CD14-positive monocyte (primary cell): ENCODE measurements at regions not wholly inside any gene's neighbourhood (a gene's known extent, or its start where the extent isn't known, plus 50 kb on each side); places are given as distances from the start of the nearest gene placed in this dataset.

Experiments
- DNase-seq, 3 donors: peaks; one replicate each; pipeline ENCODE4 v3.0.0-alpha.2; 2011 to 2022
- H2AFZ ChIP-seq: 2 replicates; pipeline ENCODE4 v1.6.0; 2012; ENCODE audit warnings: mild to moderate bottlenecking, low read depth, low read length, inconsistent platforms; ENCODE audit not compliant: insufficient read depth, poor library complexity, severe bottlenecking
- H3K27ac ChIP-seq, 2 donors: 1 replicate in 1 of 2; 2 replicates in 1 of 2; pipeline ENCODE4 v1.5.1; 2012 to 2013; ENCODE audit warnings: low read length in 2 of 2, control low read depth in 1 of 2, inconsistent platforms in 1 of 2, low read depth in 1 of 2, mild to moderate bottlenecking in 1 of 2
- H3K27me3 ChIP-seq, 2 donors: one replicate each; pipeline versions ENCODE4 v1.6.0 to v1.6.1; 2011 to 2013; ENCODE audit warnings: low read length in 2 of 2; ENCODE audit not compliant: control insufficient read depth in 2 of 2, insufficient read depth in 2 of 2
- H3K36me3 ChIP-seq, 2 donors: replicated peaks in 1 of 2; 1 replicate in 1 of 2; 2 replicates in 1 of 2; pipeline versions ENCODE4 v1.5.1 to v1.6.1; 2012 to 2013; ENCODE audit warnings: low read length in 2 of 2, control low read depth in 1 of 2, inconsistent platforms in 1 of 2, mild to moderate bottlenecking in 1 of 2; ENCODE audit not compliant: insufficient read depth in 2 of 2, control insufficient read depth in 1 of 2
- H3K4me1 ChIP-seq, 2 donors: 1 replicate in 1 of 2; 2 replicates in 1 of 2; pipeline versions ENCODE4 v1.5.1 to v1.6.1; 2012 to 2013; ENCODE audit warnings: low read length in 2 of 2, control low read depth in 1 of 2, inconsistent platforms in 1 of 2, mild to moderate bottlenecking in 1 of 2, moderate library complexity in 1 of 2; ENCODE audit not compliant: insufficient read depth in 2 of 2, control insufficient read depth in 1 of 2
- H3K4me2 ChIP-seq: replicated peaks from 2 replicates; pipeline ENCODE3; 2012; ENCODE audit warnings: low read length, moderate library complexity, mild to moderate bottlenecking; ENCODE audit not compliant: poor library complexity, severe bottlenecking; ENCODE audit errors: extremely low read depth
- H3K4me3 ChIP-seq, 3 experiments: fragments of 200-600 bp in 1 of 3; sonication (generic) in 1 of 3; replicated peaks in 1 of 3; 1 replicate in 2 of 3; 2 replicates in 1 of 3; pipeline ENCODE4 v1.5.1; 2011 to 2013; ENCODE audit warnings: low read length in 3 of 3, mild to moderate bottlenecking in 3 of 3, control low read depth in 2 of 3, low read depth in 2 of 3, inconsistent platforms in 1 of 3, moderate library complexity in 1 of 3
- H3K79me2 ChIP-seq: 2 replicates; pipeline ENCODE4 v1.6.0; 2012; ENCODE audit warnings: mild to moderate bottlenecking, control low read depth, inconsistent platforms, low read length, moderate library complexity; ENCODE audit not compliant: insufficient read depth
- H3K9ac ChIP-seq: 2 replicates; pipeline ENCODE4 v1.6.0; 2017; ENCODE audit warnings: low read length, mild to moderate bottlenecking; ENCODE audit not compliant: insufficient read depth, poor library complexity, severe bottlenecking
- H3K9me3 ChIP-seq, 2 donors: replicated peaks in 1 of 2; 1 replicate in 1 of 2; 2 replicates in 1 of 2; pipeline versions ENCODE4 v1.5.1 to v1.6.1; 2012 to 2013; ENCODE audit warnings: low read length in 2 of 2, control low read depth in 1 of 2; ENCODE audit not compliant: control insufficient read depth in 1 of 2, insufficient read depth in 1 of 2
- H4K20me1 ChIP-seq: 2 replicates; pipeline ENCODE4 v1.6.0; 2012; ENCODE audit warnings: mild to moderate bottlenecking, low read length, control low read depth, moderate library complexity; ENCODE audit not compliant: insufficient read depth
- H3K27ac Mint-ChIP-seq, 7 donors: one replicate each; pipeline ENCODE4 v1.8.0; 2020; ENCODE audit warnings: mild to moderate bottlenecking in 7 of 7, mixed read lengths in 7 of 7, moderate library complexity in 6 of 7, inconsistent platforms in 2 of 7
- H3K27me3 Mint-ChIP-seq, 3 donors: one replicate each; pipeline ENCODE4 v1.8.0; 2021 to 2022; ENCODE audit warnings: low read depth in 3 of 3, mild to moderate bottlenecking in 3 of 3, mixed read lengths in 3 of 3, moderate library complexity in 3 of 3, inconsistent platforms in 1 of 3
- H3K36me3 Mint-ChIP-seq, 2 donors: one replicate each; pipeline ENCODE4 v1.8.0; 2020; ENCODE audit warnings: mixed read lengths in 2 of 2, inconsistent platforms in 1 of 2, mild to moderate bottlenecking in 1 of 2
- H3K4me1 Mint-ChIP-seq: one replicate; pipeline ENCODE4 v1.8.0; 2020; ENCODE audit warnings: mild to moderate bottlenecking, mixed read lengths
- H3K4me3 Mint-ChIP-seq, 2 donors: one replicate each; pipeline ENCODE4 v1.8.0; 2020; ENCODE audit warnings: mild to moderate bottlenecking in 2 of 2, mixed read lengths in 2 of 2, moderate library complexity in 1 of 2
- H3K9me3 Mint-ChIP-seq, 7 donors: one replicate each; pipeline ENCODE4 v1.8.0; 2020 to 2022; ENCODE audit warnings: mixed read lengths in 7 of 7, mild to moderate bottlenecking in 6 of 7, moderate library complexity in 6 of 7, inconsistent platforms in 2 of 7
- CTCF ChIP-seq: fragments of 200-600 bp; IDR thresholded peaks from one replicate; pipeline ENCODE4 v1.8.0; 2022; ENCODE audit warnings: antibody characterized with exemption, mild to moderate bottlenecking
- WGBS: methylation state at CpG from one replicate; pipeline ENCODE4 v1.1.5; 2013; ENCODE audit warnings: missing lambda C conversion rate; ENCODE audit not compliant: insufficient coverage; 5-methylcytosine and 5-hydroxymethylcytosine counted together
- intact Hi-C, 2 donors: fragments of 100-400 bp; cut with micrococcal nuclease; formaldehyde crosslinking; loops; one replicate each; pipeline versions ENCODE4 v1.15.0 to v1.15.1; 2023

GRCh38 chr12:23259558-23259957, 634.6 kb downstream of the ETNK1 start:
- intact Hi-C loops, result no loop called here
- H3K4me2 ChIP-seq, result no peak overlapping the region

GRCh38 chr12:23262670-23263069, 637.7 kb downstream of the ETNK1 start:
- Histone ChIP-seq H3K27ac (no peak overlapping the region), H3K9ac (no peak overlapping the region), H3K4me3 (no peak overlapping the region), H3K27me3 (no peaks in the 10 kb centered on the region), H2AFZ (no peak overlapping the region), H3K36me3 (no peaks in the 10 kb centered on the region), H3K9me3 (no peaks in the 10 kb centered on the region), H3K79me2 (no peaks in the 10 kb centered on the region), H4K20me1 (no peaks in the 10 kb centered on the region), H3K4me1 (no peaks in the 10 kb centered on the region), H3K4me2 (no peak overlapping the region)
- WGBS, result no CpG with 5 or more reads among the region's 4 CpGs
- DNase-seq, result no peak
- no peaks in the 10 kb centered on the region for H3K4me1 Mint-ChIP-seq
- H3K27me3 Mint-ChIP-seq, result no peaks in the 10 kb centered on the region
- intact Hi-C loops, result no loop called here
- no peak overlapping the region for H3K27ac Mint-ChIP-seq
- peaks cover 0 to 9% (median 3%) of the 10 kb centered on the region in 7 donors for H3K9me3 Mint-ChIP-seq
- no peak overlapping the region for H3K4me3 Mint-ChIP-seq
- no peaks in the 10 kb centered on the region for H3K36me3 Mint-ChIP-seq
- no peak for TF ChIP-seq CTCF

More at GRCh38 chr12:23259558-23259957, 634.6 kb downstream of the ETNK1 start:
- TF ChIP-seq CTCF, result no peak
- Histone ChIP-seq H3K27me3 (no peaks in the 10 kb centered on the region), H2AFZ (no peak overlapping the region), H3K79me2 (no peaks in the 10 kb centered on the region), H3K27ac (no peak overlapping the region), H3K4me3 (no peak overlapping the region), H3K36me3 (no peaks in the 10 kb centered on the region), H4K20me1 (no peaks in the 10 kb centered on the region), H3K4me1 (no peaks in the 10 kb centered on the region), H3K9me3 (no peaks in the 10 kb centered on the region), H3K9ac (no peak overlapping the region)
- Mint-ChIP-seq H3K4me1 (no peaks in the 10 kb centered on the region), H3K36me3 (no peaks in the 10 kb centered on the region), H3K4me3 (no peak overlapping the region), H3K27me3 (no peaks in the 10 kb centered on the region), H3K9me3 (peaks cover 0 to 11% (median 4%) of the 10 kb centered on the region in 7 donors), H3K27ac (no peak overlapping the region)
- DNase-seq, result no peak
- no CpG with 5 or more reads among the region's 1 CpG for WGBS
